CD4-positive, CD25-positive, alpha-beta regulatory T cell (primary cell): ENCODE measurements at regions not wholly inside any gene's neighbourhood (a gene's known extent, or its start where the extent isn't known, plus 50 kb on each side); places are given as distances from the start of the nearest gene placed in this dataset.

Experiments used
- ATAC-seq, 2 donors: fragments of 150-1000 bp; cut with Tn5 transposase; one replicate each; pipeline ENCODE4 v1.10.0; 2021; ENCODE audit warnings: low read depth in 2 of 2, moderate number of reproducible peaks in 2 of 2, moderate library complexity in 1 of 2
- DNase-seq, 3 donors: peaks; one replicate each; pipeline versions ENCODE4 v3.0.0 to v3.0.0-alpha.2; 2012 to 2022; ENCODE audit warnings: mixed read lengths in 1 of 3
- H3K27ac ChIP-seq: one replicate; pipeline ENCODE4 v1.7.0; 2013; ENCODE audit warnings: mild to moderate bottlenecking, low read length; ENCODE audit not compliant: insufficient read depth, poor library complexity, severe bottlenecking
- H3K27me3 ChIP-seq: one replicate; pipeline ENCODE4 v1.7.0; 2013; ENCODE audit warnings: low read length; ENCODE audit not compliant: control insufficient read depth, insufficient read depth
- H3K36me3 ChIP-seq: one replicate; pipeline ENCODE4 v1.7.0; 2013; ENCODE audit warnings: mild to moderate bottlenecking, low read length, moderate library complexity; ENCODE audit not compliant: control insufficient read depth, insufficient read depth
- H3K4me1 ChIP-seq: 2 replicates; pipeline ENCODE4 v1.7.0; 2013; ENCODE audit warnings: mild to moderate bottlenecking, low read length; ENCODE audit not compliant: insufficient read depth, control insufficient read depth, poor library complexity, severe bottlenecking
- H3K4me3 ChIP-seq: one replicate; pipeline ENCODE4 v1.7.0; 2013; ENCODE audit warnings: low read depth, mild to moderate bottlenecking, low read length, moderate library complexity
- H3K9me3 ChIP-seq, 2 experiments: 1 replicate in 1 of 2; 2 replicates in 1 of 2; pipeline ENCODE4 v1.7.0; 2013; ENCODE audit warnings: low read length in 2 of 2, mild to moderate bottlenecking in 1 of 2, moderate library complexity in 1 of 2; ENCODE audit not compliant: control insufficient read depth in 2 of 2
- H3K27ac Mint-ChIP-seq, 3 donors: one replicate each; pipeline ENCODE4 v1.8.0; 2020 to 2022; ENCODE audit warnings: mild to moderate bottlenecking in 3 of 3, mixed read lengths in 3 of 3, moderate library complexity in 2 of 3
- H3K27me3 Mint-ChIP-seq: one replicate; pipeline ENCODE4 v1.8.0; 2022; ENCODE audit warnings: mild to moderate bottlenecking, mixed read lengths
- H3K36me3 Mint-ChIP-seq: one replicate; pipeline ENCODE4 v1.8.0; 2020; ENCODE audit warnings: mixed read lengths
- H3K4me1 Mint-ChIP-seq, 4 donors: one replicate each; pipeline ENCODE4 v1.8.0; 2020 to 2022; ENCODE audit warnings: mixed read lengths in 4 of 4, mild to moderate bottlenecking in 1 of 4
- H3K4me3 Mint-ChIP-seq, 4 donors: one replicate each; pipeline ENCODE4 v1.8.0; 2020 to 2022; ENCODE audit warnings: mild to moderate bottlenecking in 4 of 4, mixed read lengths in 4 of 4, moderate library complexity in 3 of 4
- H3K9me3 Mint-ChIP-seq, 7 donors: one replicate each; pipeline ENCODE4 v1.8.0; 2020 to 2022; ENCODE audit warnings: mixed read lengths in 7 of 7, mild to moderate bottlenecking in 3 of 7, moderate library complexity in 2 of 7

DNA sequence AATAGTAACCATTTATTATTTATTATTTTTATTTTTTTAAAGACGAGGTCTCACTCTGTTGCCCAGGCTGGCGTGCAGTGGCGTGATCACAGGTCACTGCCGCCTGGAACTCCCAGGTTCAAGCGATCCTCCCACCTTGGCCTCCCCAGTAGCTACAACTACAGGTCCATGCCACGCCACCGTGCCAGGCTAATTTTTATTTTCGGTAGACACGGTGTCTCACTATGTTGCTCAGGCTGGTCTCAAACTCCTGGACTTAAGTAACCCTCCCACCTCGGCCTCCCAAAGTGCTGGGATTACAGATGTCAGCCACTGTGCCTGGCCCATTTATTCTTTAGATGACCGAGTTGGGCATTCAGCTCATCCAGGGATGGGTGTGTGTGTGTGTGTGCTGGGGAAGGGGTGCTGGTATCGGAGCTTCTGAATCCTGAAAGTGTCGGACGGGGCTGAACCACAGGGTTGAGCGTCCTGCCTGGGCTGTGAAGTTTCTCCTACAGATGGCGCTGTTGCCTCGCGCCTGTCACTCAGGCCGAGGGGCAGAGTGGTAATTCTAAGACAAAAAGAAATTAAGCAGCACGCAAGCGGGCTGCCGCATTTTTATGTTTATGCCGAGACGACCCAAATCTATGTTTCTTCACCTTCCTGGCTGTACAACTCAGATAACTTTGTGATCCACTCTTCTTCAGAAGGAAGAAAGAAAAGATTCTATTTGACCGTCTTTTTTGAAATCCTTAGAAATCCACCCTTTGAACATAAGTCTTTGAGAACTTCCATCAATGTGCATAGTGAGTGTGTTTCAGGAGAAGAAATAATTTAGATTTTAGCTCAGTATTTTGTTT is 252.8 kb downstream of the CDH26 start:
- no peak overlapping the region for H3K4me3 Mint-ChIP-seq
- H3K4me1 Mint-ChIP-seq, result peaks cover 0 to 6% (median 4%) of the 10 kb centered on the region in 4 donors
- no peak for ATAC-seq
- Histone ChIP-seq H3K9me3 (no peaks in the 10 kb centered on the region), H3K4me1 (no peaks in the 10 kb centered on the region), H3K4me3 (no peak overlapping the region), H3K36me3 (no peaks in the 10 kb centered on the region), H3K27me3 (no peaks in the 10 kb centered on the region), H3K27ac (no peak overlapping the region)
- peak; percentile 12 to 51 (median 22) for DNase-seq
- no peaks in the 10 kb centered on the region for H3K36me3 Mint-ChIP-seq
- peaks cover 0 to 1% (median 0%) of the 10 kb centered on the region in 7 donors for H3K9me3 Mint-ChIP-seq
- H3K27me3 Mint-ChIP-seq, result peaks cover 5% of the 10 kb centered on the region
- H3K27ac Mint-ChIP-seq, result no peak overlapping the region

DNA sequence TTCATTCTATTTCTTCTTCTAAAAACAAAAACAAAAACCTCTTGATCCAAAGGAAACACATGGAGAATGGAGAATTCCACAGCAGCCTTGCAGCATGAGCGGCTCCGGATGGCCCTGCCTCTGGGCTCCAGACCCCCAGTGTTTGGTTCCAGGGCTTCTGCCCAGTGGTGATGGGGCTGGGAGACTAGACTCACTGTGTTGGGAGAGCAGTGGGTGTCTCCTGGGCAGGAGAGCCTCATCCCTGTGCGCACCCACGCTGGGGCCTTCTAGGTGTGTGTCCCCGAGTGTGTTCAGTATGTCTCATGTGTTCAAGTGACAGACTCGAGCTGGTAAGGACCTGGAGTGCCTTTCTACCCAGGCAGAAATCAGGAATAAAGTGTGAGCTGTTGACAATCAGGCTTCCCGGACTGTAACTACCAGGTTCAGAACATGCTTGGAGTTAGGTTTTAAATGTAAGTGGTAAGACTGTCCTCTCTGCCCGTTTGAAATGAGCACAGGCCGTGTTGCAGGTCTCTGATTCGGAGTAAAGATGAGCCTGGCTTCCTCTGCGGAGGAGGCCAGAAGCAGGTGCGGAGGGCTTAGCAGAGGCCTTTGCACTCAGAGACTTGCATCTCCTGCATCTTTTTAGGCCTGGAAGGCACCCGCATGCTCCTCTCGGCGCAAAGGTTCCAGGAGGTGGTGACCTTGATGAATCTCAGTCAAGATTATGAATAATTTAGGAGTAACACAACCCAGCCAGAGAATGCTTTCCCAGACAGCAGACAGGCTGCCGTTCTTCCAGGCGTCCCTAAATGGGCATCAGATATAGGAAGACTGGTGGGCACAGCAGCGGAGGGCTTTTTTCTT is 253.6 kb downstream of the CDH26 start:
- DNase-seq, result no peak
- Histone ChIP-seq H3K27me3 (no peaks in the 10 kb centered on the region), H3K9me3 (no peaks in the 10 kb centered on the region), H3K27ac (no peak overlapping the region), H3K4me3 (no peak overlapping the region), H3K4me1 (no peaks in the 10 kb centered on the region), H3K36me3 (no peaks in the 10 kb centered on the region)
- peaks cover 5% of the 10 kb centered on the region for H3K27me3 Mint-ChIP-seq
- no peak for ATAC-seq
- no peak overlapping the region for H3K4me3 Mint-ChIP-seq
- H3K4me1 Mint-ChIP-seq, result peaks cover 0 to 6% (median 4%) of the 10 kb centered on the region in 4 donors
- peaks cover 0 to 1% (median 0%) of the 10 kb centered on the region in 7 donors for H3K9me3 Mint-ChIP-seq
- no peak overlapping the region for H3K27ac Mint-ChIP-seq
- no peaks in the 10 kb centered on the region for H3K36me3 Mint-ChIP-seq

DNA sequence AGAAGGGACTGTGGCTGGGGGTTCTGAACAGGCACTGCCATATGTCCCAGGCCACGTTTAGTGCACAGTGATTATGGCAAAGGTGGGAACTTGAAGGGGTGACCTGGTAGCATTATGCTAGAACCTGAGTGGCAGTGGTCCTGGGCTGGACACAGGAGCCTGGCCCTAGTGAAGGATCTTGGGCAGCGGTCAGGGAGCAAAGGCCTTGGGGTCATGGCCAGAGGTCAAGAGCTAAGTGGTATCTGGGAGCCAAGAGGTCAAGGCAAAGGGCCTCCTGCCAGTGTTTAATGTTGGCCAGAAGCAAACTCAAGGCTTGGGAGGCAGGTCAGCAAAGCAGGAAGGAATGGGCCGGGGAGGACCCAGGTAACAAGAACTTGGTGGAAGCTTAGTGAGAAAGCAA is 254.5 kb downstream of the CDH26 start:
- no peak overlapping the region for H3K4me3 Mint-ChIP-seq
- Histone ChIP-seq H3K36me3 (no peaks in the 10 kb centered on the region), H3K4me1 (no peaks in the 10 kb centered on the region), H3K27ac (no peak overlapping the region), H3K27me3 (no peaks in the 10 kb centered on the region), H3K9me3 (no peaks in the 10 kb centered on the region), H3K4me3 (no peak overlapping the region)
- ATAC-seq, result no peak
- no peaks in the 10 kb centered on the region for H3K36me3 Mint-ChIP-seq
- no peak overlapping the region for H3K27ac Mint-ChIP-seq
- H3K9me3 Mint-ChIP-seq, result peaks cover 0 to 1% (median 0%) of the 10 kb centered on the region in 7 donors
- H3K27me3 Mint-ChIP-seq, result peaks cover 5% of the 10 kb centered on the region
- no peak for DNase-seq
- peaks cover 0 to 6% (median 4%) of the 10 kb centered on the region in 4 donors for H3K4me1 Mint-ChIP-seq

DNA sequence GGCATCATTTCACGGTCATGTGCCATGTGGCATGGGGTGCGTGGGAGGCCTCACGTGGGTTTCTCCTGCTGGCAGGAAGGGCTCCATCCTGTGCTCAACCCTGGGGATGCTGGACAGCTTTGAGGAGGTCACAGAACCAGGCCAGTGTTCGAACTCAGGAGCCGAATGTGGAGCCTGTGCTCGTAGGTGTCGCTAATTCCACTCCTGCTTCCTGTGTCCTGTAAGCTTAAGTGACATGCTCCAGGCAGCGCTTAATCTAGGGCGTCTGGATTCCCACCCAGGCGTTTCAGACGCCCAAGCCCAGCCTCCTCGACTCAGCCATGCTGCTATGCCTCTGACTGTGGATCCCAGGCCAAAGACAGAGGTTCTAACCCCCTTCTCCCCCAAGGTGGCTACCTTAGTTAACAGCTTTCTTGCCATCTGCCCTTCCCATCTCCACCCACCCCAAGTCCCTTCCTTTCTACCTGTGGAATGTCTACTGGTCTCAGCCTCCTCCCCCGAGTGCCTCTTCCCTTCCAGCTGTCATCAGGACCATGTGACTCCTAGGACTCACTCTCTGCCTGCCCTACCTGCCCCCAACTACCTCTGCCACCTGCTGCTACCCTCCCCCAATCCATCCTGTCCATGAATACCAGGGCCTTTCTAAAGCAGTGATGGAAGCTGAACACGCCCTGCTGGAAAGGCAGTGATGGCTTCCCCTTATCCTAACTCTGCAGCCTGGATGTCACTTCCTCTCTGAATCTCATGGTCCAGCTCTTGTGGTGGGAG is 255.1 kb downstream of the CDH26 start:
- Histone ChIP-seq H3K4me3 (no peak overlapping the region), H3K27ac (no peak overlapping the region), H3K9me3 (no peaks in the 10 kb centered on the region), H3K4me1 (no peaks in the 10 kb centered on the region), H3K36me3 (no peaks in the 10 kb centered on the region), H3K27me3 (no peaks in the 10 kb centered on the region)
- peaks cover 0 to 1% (median 0%) of the 10 kb centered on the region in 7 donors for H3K9me3 Mint-ChIP-seq
- peaks cover 0 to 6% (median 4%) of the 10 kb centered on the region in 4 donors for H3K4me1 Mint-ChIP-seq
- no peak overlapping the region for H3K4me3 Mint-ChIP-seq
- H3K36me3 Mint-ChIP-seq, result no peaks in the 10 kb centered on the region
- no peak for DNase-seq
- peaks cover 5% of the 10 kb centered on the region for H3K27me3 Mint-ChIP-seq
- no peak for ATAC-seq
- H3K27ac Mint-ChIP-seq, result peak overlapping the region in 2 of 3 donors; percentile 48 to 56

DNA sequence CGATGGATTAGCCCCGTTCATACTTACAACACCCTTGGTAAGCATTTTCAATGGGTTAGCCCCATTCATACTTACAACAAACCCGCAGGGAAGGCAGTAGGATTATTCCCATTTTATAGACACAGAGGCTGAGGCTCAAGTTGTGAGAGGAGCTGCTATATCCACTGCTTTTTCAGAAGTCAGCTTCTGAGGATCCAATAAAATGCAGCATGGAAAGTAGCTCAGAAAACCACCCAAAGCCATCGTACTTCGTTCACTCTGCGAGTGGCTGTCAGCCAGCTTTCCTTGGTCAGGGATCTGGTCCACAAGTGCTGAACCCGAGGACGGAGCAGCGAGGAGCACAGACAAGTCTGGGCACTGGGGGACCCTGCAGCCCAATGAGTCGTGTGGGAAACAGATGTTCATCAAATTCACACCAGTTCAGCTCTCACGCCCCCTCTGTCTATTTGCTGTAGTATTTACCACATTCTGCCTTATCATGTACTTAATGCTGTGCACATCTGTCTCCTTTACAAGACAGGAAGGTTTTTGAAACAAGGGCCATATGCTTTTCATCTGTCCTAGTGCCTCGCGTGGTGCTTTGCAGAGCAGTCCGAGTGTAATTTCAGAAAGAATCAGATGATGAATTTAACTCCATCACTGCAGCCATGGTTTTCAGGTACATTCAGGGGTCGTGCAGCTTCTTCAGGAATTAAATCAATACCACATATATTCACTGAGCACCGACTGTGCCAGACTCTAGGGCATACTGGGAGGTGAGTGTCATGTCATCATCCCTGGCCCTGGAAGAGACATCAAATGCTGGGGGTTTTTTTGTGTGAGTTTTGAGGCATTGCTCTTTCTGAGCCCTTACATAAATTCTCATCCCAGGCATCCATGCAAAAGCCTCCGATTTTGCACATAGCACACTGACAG is 256.9 kb downstream of the CDH26 start:
- H3K36me3 ChIP-seq, result no peaks in the 10 kb centered on the region
- H3K4me3 ChIP-seq, result no peak overlapping the region
- no peak for DNase-seq
- H3K4me1 ChIP-seq, result no peaks in the 10 kb centered on the region
- no peak for ATAC-seq
- H3K9me3 ChIP-seq, result no peaks in the 10 kb centered on the region
- no peaks in the 10 kb centered on the region for H3K36me3 Mint-ChIP-seq
- H3K27me3 ChIP-seq, result no peaks in the 10 kb centered on the region
- H3K9me3 Mint-ChIP-seq, result no peaks in the 10 kb centered on the region
- H3K27ac Mint-ChIP-seq, result peak overlapping the region in 1 of 3 donors; percentile 35
- no peak overlapping the region for H3K27ac ChIP-seq
- no peak overlapping the region for H3K4me3 Mint-ChIP-seq
- peaks cover 0 to 6% (median 4%) of the 10 kb centered on the region in 4 donors for H3K4me1 Mint-ChIP-seq
- no peaks in the 10 kb centered on the region for H3K27me3 Mint-ChIP-seq

DNA sequence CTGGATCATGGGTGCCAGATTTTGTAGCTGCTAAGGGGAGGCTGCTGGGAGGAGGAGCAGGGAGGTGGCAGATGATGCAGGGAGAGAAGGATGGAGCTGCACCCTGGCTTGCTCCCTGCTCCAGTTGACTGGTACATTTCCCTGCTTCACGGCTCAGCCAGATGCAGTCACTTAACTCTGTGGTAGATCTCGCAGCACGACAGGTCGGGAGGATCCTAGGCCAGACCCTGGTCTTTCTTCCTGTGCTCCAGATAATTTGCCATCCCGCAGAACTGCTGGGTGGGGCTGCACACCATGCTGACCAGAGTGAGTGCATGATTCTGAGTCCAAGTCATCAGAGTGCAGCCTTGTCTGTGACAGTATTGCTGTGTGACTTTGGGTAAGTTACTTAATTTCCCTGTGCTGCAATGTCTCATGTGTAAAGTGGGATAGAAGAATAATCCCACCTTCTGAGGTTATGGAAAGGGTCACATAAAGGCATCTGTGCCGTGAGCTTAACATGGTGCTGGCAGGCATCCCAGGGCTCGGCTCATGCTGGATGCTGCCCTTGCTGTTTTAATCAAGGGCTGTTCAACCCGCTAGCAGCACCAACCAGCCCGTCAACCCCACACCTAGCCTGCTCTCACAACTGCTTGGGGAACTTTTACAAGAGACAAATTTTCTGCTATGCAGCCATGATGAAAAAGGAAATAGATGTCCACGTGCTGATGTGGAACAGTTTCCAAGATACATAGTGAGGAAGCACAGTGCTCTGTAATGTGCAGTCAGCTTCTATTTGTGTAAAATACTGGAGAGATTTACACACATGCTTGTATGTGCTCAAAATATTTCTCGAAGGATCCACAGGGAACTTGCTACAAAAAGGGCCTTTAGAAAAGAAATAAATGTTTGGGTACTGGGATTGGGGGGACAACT is 257.9 kb downstream of the CDH26 start:
- Histone ChIP-seq H3K4me1 (no peaks in the 10 kb centered on the region), H3K36me3 (no peaks in the 10 kb centered on the region), H3K4me3 (no peak overlapping the region), H3K9me3 (no peaks in the 10 kb centered on the region), H3K27ac (no peak overlapping the region), H3K27me3 (no peaks in the 10 kb centered on the region)
- Mint-ChIP-seq H3K27ac (peak overlapping the region in 1 of 3 donors; percentile 35), H3K4me1 (peaks cover 0 to 4% (median 3%) of the 10 kb centered on the region in 4 donors), H3K9me3 (no peaks in the 10 kb centered on the region), H3K4me3 (no peak overlapping the region), H3K27me3 (no peaks in the 10 kb centered on the region), H3K36me3 (no peaks in the 10 kb centered on the region)
- DNase-seq, result no peak
- ATAC-seq, result no peak
